ENCODE measurements at regions not wholly inside any gene's neighbourhood (a gene's known extent, or its start where the extent isn't known, plus 50 kb on each side); places are given as distances from the start of the nearest gene placed in this dataset.

GRCh38 chr10:121221072-121221471, 369.9 kb downstream of the WDR11 start (continued):
- TF ChIP-seq SIN3A (IDR thresholded peaks at IDR 0.05; ENCODE audit: low read depth): no peak
- TF ChIP-seq EZH2 (IDR thresholded peaks at IDR 0.05): no peak
- TF ChIP-seq RAD21 (IDR thresholded peaks at IDR 0.05; ENCODE audit: low read depth): no peak
- no peak for TF ChIP-seq FOSL1 (IDR thresholded peaks at IDR 0.05; ENCODE audit: low read depth)
- TF ChIP-seq ZNF274 (IDR thresholded peaks at IDR 0.05; ENCODE audit: low read depth, low read length): no peak
- TF ChIP-seq ELF1 (IDR thresholded peaks at IDR 0.05; ENCODE audit: borderline replicate concordance, low read depth): no peak
- no peak for TF ChIP-seq CBX3 (IDR thresholded peaks at IDR 0.05; ENCODE audit: low read depth)
- TF ChIP-seq CEBPB (IDR thresholded peaks at IDR 0.05; ENCODE audit: low read depth): no peak
- TF ChIP-seq ATF3 (IDR thresholded peaks at IDR 0.05): no peak
- TF ChIP-seq YY1 (IDR thresholded peaks at IDR 0.05; ENCODE audit: extremely low read depth, insufficient replicate concordance, low read depth, low read length): no peak

GRCh38 chr10:121221991-121222390, 370.8 kb downstream of the WDR11 start:
- H3K79me2 ChIP-seq (ENCODE audit: insufficient read depth, low read length): no peaks in the 10 kb centered on the region
- DNase-seq (ENCODE audit: low read depth, low spot score): no peak
- no peak for ATAC-seq
- no peak overlapping the region for H3K27ac ChIP-seq (ENCODE audit: low read depth, low read length)
- POLR2A ChIA-PET: no interaction called here
- no peaks in the 10 kb centered on the region for H3K9me3 ChIP-seq (ENCODE audit: control insufficient read depth in 1 of 2, insufficient read depth in 1 of 2, low read depth in 1 of 2, low read length in 2 of 2)
- H3K36me3 ChIP-seq (ENCODE audit: control insufficient read depth in 1 of 2, insufficient read depth in 2 of 2, low read length in 2 of 2): no peaks in the 10 kb centered on the region
- intact Hi-C loops (cut with micrococcal nuclease): no loop called here
- BruUV-seq (replicated peaks): no TSS peak
- RAD21 ChIA-PET (ENCODE audit: low non-redundant PET in 1 of 2, low total read pairs in 2 of 2, uncharacterized antibody in 2 of 2, unreplicated experiment in 2 of 2): no interaction called here
- no peak overlapping the region for H2AFZ ChIP-seq (ENCODE audit: low read depth, low read length, poor library complexity, severe bottlenecking)
- H4K20me1 ChIP-seq (ENCODE audit: insufficient read depth): no peaks in the 10 kb centered on the region
- no peak overlapping the region for H3K9ac ChIP-seq (ENCODE audit: low read length)
- TF ChIP-seq JUND (IDR thresholded peaks at IDR 0.05): no peak
- TF ChIP-seq SP1 (IDR thresholded peaks at IDR 0.05; ENCODE audit: low read depth): no peak
- TF ChIP-seq ELF1 (IDR thresholded peaks at IDR 0.05; ENCODE audit: borderline replicate concordance, low read depth): no peak
- no peak for TF ChIP-seq ZNF274 (IDR thresholded peaks at IDR 0.05; ENCODE audit: low read depth, low read length)
- no peak for TF ChIP-seq SIN3A (IDR thresholded peaks at IDR 0.05; ENCODE audit: low read depth)
- TF ChIP-seq POLR2A (IDR thresholded peaks at IDR 0.05; ENCODE audit: borderline replicate concordance, extremely low read depth, insufficient read depth, insufficient read length): no peak
- TF ChIP-seq SRF (IDR thresholded peaks at IDR 0.05; ENCODE audit: low read depth): no peak
- TF ChIP-seq EGR1 (IDR thresholded peaks at IDR 0.05; ENCODE audit: low read depth): no peak
- no peak for TF ChIP-seq ZBTB33 (IDR thresholded peaks at IDR 0.05; ENCODE audit: extremely low read depth, insufficient replicate concordance, low read length)
- no peak for TF ChIP-seq CTCF (IDR thresholded peaks at IDR 0.05 in 2 of 3, conservative IDR thresholded peaks at IDR 0.05 in 1 of 3; ENCODE audit: borderline replicate concordance in 1 of 3, insufficient read depth in 1 of 3, low read depth in 2 of 3, low read length in 2 of 3)
- no peak for TF ChIP-seq ATF3 (IDR thresholded peaks at IDR 0.05)
- H3K4me1 ChIP-seq (ENCODE audit: control insufficient read depth in 1 of 2, insufficient read depth in 2 of 2, low read length in 2 of 2): no peaks in the 10 kb centered on the region
- no peaks in the 10 kb centered on the region for H3K9me2 ChIP-seq (ENCODE audit: insufficient read depth)
- CTCF ChIA-PET: no interaction called here
- H3K4me2 ChIP-seq (ENCODE audit: low read length): no peak overlapping the region
- peaks cover 13% of the 10 kb centered on the region; the same call in 1 of the 2 replicates for H3K27me3 ChIP-seq (ENCODE audit: insufficient read depth, low read length)
- H3K4me3 ChIP-seq (replicated peaks in 1 of 2; ENCODE audit: low read depth in 1 of 2, low read length in 2 of 2): no peak overlapping the region
